Panc1 (cell line): ENCODE measurements at regions not wholly inside any gene's neighbourhood (a gene's known extent, or its start where the extent isn't known, plus 50 kb on each side); places are given as distances from the start of the nearest gene placed in this dataset.

Source experiments
- ATAC-seq: fragments of 200-7000 bp; cut with Tn5 transposase; 2 replicates; pipeline ENCODE4 v1.9.1; 2020; ENCODE audit warnings: mild to moderate bottlenecking, moderate library complexity
- BruUV-seq: library from RNA; stranded (reverse); fragments of 400-500 nt; replicated peaks from 2 replicates; lab custom pipeline; 2021; lab: Mats Ljungman, UMichigan
- CTCF ChIA-PET: fragments of 300-600 bp; sonication (Branson Sonifier 250); formaldehyde crosslinking; loops from one replicate; lab custom pipeline; 2022; ENCODE audit warnings: antibody characterized with exemption; lab: Charles Lee
- POLR2A ChIA-PET: fragments of 300-600 bp; sonication (Branson Sonifier 250); formaldehyde crosslinking; loops from one replicate; lab custom pipeline; 2022; ENCODE audit warnings: antibody characterized with exemption; lab: Charles Lee
- DNase-seq: peaks from one replicate; pipeline ENCODE4 v3.0.0-alpha.2; 2010; ENCODE audit warnings: low read depth, low spot score
- H3K27ac ChIP-seq: 2 replicates; pipeline ENCODE4 v1.5.1; 2011; ENCODE audit warnings: mild to moderate bottlenecking, low read length, inconsistent platforms
- H3K27me3 ChIP-seq: fragments of 200-500 bp; sonication (Bioruptor generic); 2 replicates; pipeline ENCODE4 v1.6.0; 2014; ENCODE audit warnings: low read length, inconsistent platforms; ENCODE audit not compliant: control insufficient read depth, insufficient read depth
- H3K36me3 ChIP-seq: fragments of 200-500 bp; sonication (Bioruptor generic); 2 replicates; pipeline ENCODE4 v1.5.1; 2014; ENCODE audit warnings: inconsistent platforms, mild to moderate bottlenecking, low read length, moderate library complexity; ENCODE audit not compliant: control insufficient read depth, insufficient read depth
- H3K4me1 ChIP-seq: 2 replicates; pipeline ENCODE4 v1.5.1; 2011; ENCODE audit warnings: inconsistent platforms, mild to moderate bottlenecking, low read length, moderate library complexity; ENCODE audit not compliant: control insufficient read depth, insufficient read depth
- H3K4me3 ChIP-seq, 2 experiments: 2 replicates each; pipeline ENCODE4 v1.5.1; 2011 to 2012; ENCODE audit warnings: low read depth in 2 of 2, low read length in 2 of 2, mild to moderate bottlenecking in 2 of 2, inconsistent platforms in 1 of 2, moderate library complexity in 1 of 2
- H3K9me3 ChIP-seq: fragments of 200-500 bp; sonication (Bioruptor generic); 2 replicates; pipeline ENCODE4 v1.5.1; 2014; ENCODE audit warnings: low read depth, mild to moderate bottlenecking, inconsistent platforms, low read length, moderate library complexity; ENCODE audit not compliant: control insufficient read depth, insufficient read depth
- CTCF ChIP-seq: fragments of 450-650 bp; IDR thresholded peaks from 2 replicates; pipeline ENCODE4 v1.5.1; 2017; ENCODE audit warnings: mild to moderate bottlenecking
- POLR2AphosphoS5 ChIP-seq: IDR thresholded peaks from 2 replicates; pipeline ENCODE4 v1.6.1; 2012; ENCODE audit warnings: mild to moderate bottlenecking, low read depth, low read length, moderate library complexity
- REST ChIP-seq, 2 experiments: IDR thresholded peaks; 2 replicates each; pipeline ENCODE4 v1.6.1; 2011 to 2012; ENCODE audit warnings: low read depth in 2 of 2, control low read depth in 1 of 2, low read length in 1 of 2, mild to moderate bottlenecking in 1 of 2, moderate library complexity in 1 of 2; ENCODE audit not compliant: insufficient read depth in 1 of 2
- SIN3A ChIP-seq: IDR thresholded peaks from 2 replicates; pipeline ENCODE4 v1.6.1; 2012; ENCODE audit warnings: low read depth, mild to moderate bottlenecking, low read length, moderate library complexity, borderline replicate concordance; ENCODE audit not compliant: insufficient read depth
- TCF7L2 ChIP-seq: IDR thresholded peaks from 2 replicates; pipeline ENCODE4 v1.6.1; 2011; ENCODE audit warnings: mild to moderate bottlenecking, low read depth, low read length, inconsistent platforms
- in situ Hi-C: cut with HindIII; loops from 2 replicates; pipeline ENCODE4 v1.10.0; 2016; ENCODE audit warnings: low sequenced_read_pairs, low pct_unique_long_range_greater_than_20kb
- intact Hi-C: fragments of 100-400 bp; cut with micrococcal nuclease; formaldehyde crosslinking; loops from one replicate; pipeline ENCODE4 v1.10.0; 2022; ENCODE audit not compliant: unreplicated experiment

GRCh38 chr16:86992587-86992986 is 324.6 kb downstream of the C16orf95 start:
- Histone ChIP-seq H3K4me1 (no peaks in the 10 kb centered on the region), H3K9me3 (no peaks in the 10 kb centered on the region), H3K27me3 (no peaks in the 10 kb centered on the region), H3K27ac (no peak overlapping the region), H3K4me3 (no peak overlapping the region), H3K36me3 (no peaks in the 10 kb centered on the region)
- ChIA-PET POLR2A (no interaction called here), CTCF (no interaction called here)
- TF ChIP-seq TCF7L2 (no peak), CTCF (no peak), POLR2AphosphoS5 (no peak), REST (IDR thresholded peaks at IDR 0.05; ENCODE audit: insufficient read depth in 1 of 2, low read depth in 2 of 2, low read length in 1 of 2) (no peak), SIN3A (no peak)
- ATAC-seq = no peak
- DNase-seq = no peak
- intact Hi-C loops = no loop called here
- BruUV-seq = no TSS peak
- in situ Hi-C loops = no loop called here

DNA sequence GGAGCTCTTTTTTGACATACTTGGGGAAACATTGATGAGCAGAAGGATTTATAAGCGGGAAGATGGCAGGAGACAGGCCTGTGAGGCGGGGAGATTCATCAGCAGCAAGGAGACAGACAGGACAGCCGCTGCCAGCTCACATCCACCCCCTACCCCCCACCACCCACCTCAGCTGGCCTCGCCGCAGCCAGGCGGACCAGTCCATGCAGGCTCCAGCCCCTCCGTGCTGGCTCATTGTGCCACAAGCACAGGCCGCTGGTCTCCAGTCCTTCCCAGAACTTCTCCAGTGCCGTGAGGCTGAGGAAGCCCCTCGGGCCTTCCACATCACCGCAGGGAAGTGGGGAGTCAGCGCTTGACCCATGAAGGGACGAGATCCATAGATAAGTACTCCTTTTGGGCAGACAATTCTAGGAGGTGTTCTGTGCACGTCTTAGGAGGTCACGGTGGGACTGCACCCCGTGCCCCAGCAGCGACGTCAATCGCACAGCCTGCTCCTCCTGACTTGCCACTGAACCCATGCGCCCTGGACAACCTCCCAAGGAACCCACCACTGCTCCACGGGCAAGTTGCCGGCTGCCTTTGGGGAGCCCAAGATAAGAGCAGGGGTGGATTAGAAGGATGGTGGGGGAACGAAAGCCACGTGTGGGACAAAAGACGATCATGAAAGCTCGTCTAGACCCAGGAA is 323.6 kb downstream of the C16orf95 start:
- no peak for DNase-seq
- H3K9me3 ChIP-seq = no peaks in the 10 kb centered on the region
- no peak overlapping the region for H3K4me3 ChIP-seq
- ChIA-PET POLR2A (no interaction called here), CTCF (no interaction called here)
- in situ Hi-C loops = no loop called here
- TF ChIP-seq REST (IDR thresholded peaks at IDR 0.05; ENCODE audit: insufficient read depth in 1 of 2, low read depth in 2 of 2, low read length in 1 of 2) (no peak), CTCF (no peak), SIN3A (no peak), POLR2AphosphoS5 (no peak), TCF7L2 (no peak)
- H3K36me3 ChIP-seq = no peaks in the 10 kb centered on the region
- H3K27me3 ChIP-seq = no peaks in the 10 kb centered on the region
- no TSS peak for BruUV-seq
- H3K4me1 ChIP-seq = no peaks in the 10 kb centered on the region
- ATAC-seq = no peak
- no peak overlapping the region for H3K27ac ChIP-seq
- intact Hi-C loops = no loop called here
